Erythroblast (primary cell): ENCODE measurements at regions not wholly inside any gene's neighbourhood (a gene's known extent, or its start where the extent isn't known, plus 50 kb on each side); places are given as distances from the start of the nearest gene placed in this dataset.

Experiments used
- GATA1 ChIP-seq: IDR thresholded peaks from 2 replicates; pipeline ENCODE4 v1.6.1; 2011; ENCODE audit warnings: low read depth, mild to moderate bottlenecking, control low read depth, low read length, moderate library complexity
- POLR2A ChIP-seq: IDR thresholded peaks from 2 replicates; pipeline ENCODE4 v1.6.1; 2011; ENCODE audit warnings: mild to moderate bottlenecking, low read length

DNA sequence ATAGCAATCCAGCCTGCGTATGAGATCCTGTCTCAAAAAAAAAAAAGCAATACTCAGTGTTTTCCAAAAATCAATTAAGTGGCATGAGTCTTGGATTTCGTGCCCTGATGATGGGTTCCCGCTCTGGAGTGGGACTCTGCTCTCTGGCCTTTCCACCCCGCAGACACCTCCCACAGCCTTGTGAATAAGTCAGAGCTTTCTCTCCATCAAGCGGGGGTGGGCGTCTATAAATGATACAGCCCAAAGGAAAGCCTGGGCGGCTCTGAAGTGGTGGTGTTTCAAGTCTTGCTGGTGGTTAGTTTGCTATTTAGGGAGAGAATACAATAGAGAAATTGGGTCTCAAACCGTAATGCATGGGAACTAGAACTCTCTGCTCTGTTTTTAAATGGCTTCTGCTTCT is 52.5 kb upstream of the TAGAP start:
- TF ChIP-seq POLR2A: no peak
- no peak for TF ChIP-seq GATA1
